ENCODE measurements at regions not wholly inside any gene's neighbourhood (a gene's known extent, or its start where the extent isn't known, plus 50 kb on each side); places are given as distances from the start of the nearest gene placed in this dataset.

DNA sequence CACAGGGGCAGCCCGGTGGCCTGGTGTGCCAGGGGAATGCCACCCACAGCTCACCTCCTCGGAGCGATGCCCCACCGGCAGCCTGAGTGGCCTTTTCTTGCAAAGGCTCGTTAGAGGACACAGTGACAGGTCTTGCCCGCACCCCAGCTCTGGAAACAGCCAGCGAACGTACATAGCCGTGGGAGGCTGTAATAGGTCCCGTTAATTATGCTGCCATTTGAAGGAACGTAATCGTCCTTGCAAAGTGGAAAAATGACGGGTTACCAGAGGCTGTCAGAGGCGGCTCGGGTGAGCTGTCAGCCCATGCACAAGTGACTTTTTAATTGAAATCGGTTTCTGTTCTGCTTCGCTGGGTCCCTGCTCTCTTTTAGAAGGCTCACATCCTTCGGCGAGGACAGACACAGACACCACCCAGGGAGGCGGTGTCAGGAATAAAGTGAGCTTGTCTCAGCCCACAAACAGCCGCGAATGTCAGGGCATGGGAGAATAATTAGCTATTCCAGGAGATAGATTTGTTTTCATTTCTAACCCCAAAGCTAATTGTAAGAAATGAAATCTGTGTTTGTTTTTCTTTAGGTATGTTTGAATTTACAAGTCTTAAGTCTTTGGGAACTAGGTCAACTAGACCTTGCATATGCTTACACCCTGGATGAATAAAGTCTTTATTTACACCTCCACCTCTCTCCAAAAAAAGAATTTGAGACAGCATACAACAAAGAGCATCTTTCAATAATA, 77.2 kb upstream of the RFLNA start:
- TF ChIP-seq ZFP36 (IDR thresholded peaks at IDR 0.05; ENCODE audit: borderline replicate concordance, partially characterized antibody) (no peak), EHMT2 (IDR thresholded peaks at IDR 0.05; ENCODE audit: low read depth) (no peak), NR3C1 (IDR thresholded peaks at IDR 0.05) (no peak)
